GM23248 (cell line): ENCODE measurements at regions not wholly inside any gene's neighbourhood (a gene's known extent, or its start where the extent isn't known, plus 50 kb on each side); places are given as distances from the start of the nearest gene placed in this dataset.

ENCODE experiments used
- EZH2 ChIP-seq: fragments of 200-600 bp; sonication (generic); IDR thresholded peaks from 2 replicates; pipeline ENCODE4 v1.6.1; 2018; ENCODE audit warnings: antibody characterized with exemption, mild to moderate bottlenecking; ENCODE audit not compliant: insufficient read depth, poor library complexity, severe bottlenecking
- EZH2phosphoT487 ChIP-seq: fragments of 200-600 bp; sonication (generic); IDR thresholded peaks from 2 replicates; pipeline ENCODE4 v1.6.1; 2018; ENCODE audit warnings: antibody characterized with exemption, moderate library complexity, mild to moderate bottlenecking, low read depth; ENCODE audit not compliant: insufficient read depth

GRCh38 chr2:133787207-133787606, 218.9 kb upstream of the NCKAP5 start:
- no peak for TF ChIP-seq EZH2
- no peak for TF ChIP-seq EZH2phosphoT487
